ENCODE measurements at regions not wholly inside any gene's neighbourhood (a gene's known extent, or its start where the extent isn't known, plus 50 kb on each side); places are given as distances from the start of the nearest gene placed in this dataset.

GRCh38 chr1:55706397-55706796 is 491.2 kb upstream of the USP24 start:
- TF ChIP-seq CTCF (conservative IDR thresholded peaks at IDR 0.05; ENCODE audit: low read length) (no peak), EZH2phosphoT487 (IDR thresholded peaks at IDR 0.05; ENCODE audit: borderline replicate concordance) (no peak)

Measured in Loucy (cell line).